ENCODE measurements at regions not wholly inside any gene's neighbourhood (a gene's known extent, or its start where the extent isn't known, plus 50 kb on each side); places are given as distances from the start of the nearest gene placed in this dataset.

- TF ChIP-seq POLR2A (IDR thresholded peaks at IDR 0.05) (no peak), CTCF (IDR thresholded peaks at IDR 0.05 in 4 of 5, conservative IDR thresholded peaks at IDR 0.05 in 1 of 5) (no peak)
These were observed 226.7 kb downstream of the GXYLT1 start for GRCh38 chr12:41917938-41918341.

Data from gastrocnemius medialis (tissue), 4 donors.